Body of pancreas (tissue), 4 donors: ENCODE measurements at regions not wholly inside any gene's neighbourhood (a gene's known extent, or its start where the extent isn't known, plus 50 kb on each side); places are given as distances from the start of the nearest gene placed in this dataset.

ENCODE experiments used
- ATAC-seq: fragments of 150-250 bp; one replicate; pipeline ENCODE4 v1.9.1; 2016
- DNase-seq, 4 donors: peaks; one replicate each; pipeline ENCODE4 v3.0.0-alpha.2; 2019
- H3K27ac ChIP-seq, 4 donors: fragments of 200-600 bp; sonication (generic); 1 replicate in 3 of 4; 2 replicates in 1 of 4; pipeline versions ENCODE4 v1.5.1 to v1.6.1; 2016 to 2019; ENCODE audit warnings: mild to moderate bottlenecking in 1 of 4, mixed read lengths in 1 of 4, moderate library complexity in 1 of 4
- H3K27me3 ChIP-seq, 2 donors: fragments of 200-600 bp; sonication (generic); one replicate each; pipeline ENCODE4 v1.6.0; 2016; ENCODE audit warnings: mild to moderate bottlenecking in 1 of 2
- H3K36me3 ChIP-seq, 2 donors: fragments of 200-600 bp; sonication (generic); replicated peaks in 1 of 2; 2 replicates each; pipeline ENCODE4 v1.5.1; 2016; ENCODE audit warnings: low read depth in 2 of 2; ENCODE audit not compliant: insufficient read depth in 1 of 2
- H3K4me1 ChIP-seq: fragments of 200-600 bp; sonication (generic); one replicate; pipeline ENCODE4 v1.6.0; 2016
- H3K4me3 ChIP-seq, 2 donors: fragments of 200-600 bp; sonication (generic); 1 replicate in 1 of 2; 2 replicates in 1 of 2; pipeline ENCODE4 v1.5.1; 2016 to 2019
- H3K9me3 ChIP-seq, 3 donors: fragments of 200-600 bp; sonication (generic); 1 replicate in 2 of 3; 2 replicates in 1 of 3; pipeline ENCODE4 v1.5.1; 2016
- CTCF ChIP-seq, 7 experiments: fragments of 450-650 bp in 4 of 7; fragments of 200-600 bp in 3 of 7; sonication (generic) in 3 of 7; IDR thresholded peaks; one replicate each; pipeline ENCODE4 v1.5.1; 2016 to 2019; ENCODE audit warnings: antibody characterized with exemption in 7 of 7
- POLR2A ChIP-seq, 3 donors: fragments of 450-650 bp; IDR thresholded peaks; one replicate each; pipeline ENCODE4 v1.6.1; 2016; ENCODE audit warnings: antibody characterized with exemption in 3 of 3, mild to moderate bottlenecking in 2 of 3
- WGBS, 2 donors: methylation state at CpG; one replicate each; pipeline ENCODE4 v1.1.5; 2017; 5-methylcytosine and 5-hydroxymethylcytosine counted together
- intact Hi-C: fragments of 100-400 bp; cut with DNase I; formaldehyde crosslinking; loops from one replicate; pipeline ENCODE4 v1.15.1; 2023

- TF ChIP-seq POLR2A (IDR thresholded peaks at IDR 0.05) (no peak), CTCF (IDR thresholded peaks at IDR 0.05) (no peak)
- DNase-seq (no peak), ATAC-seq (no peak)
- no peak overlapping the region for H3K4me3 ChIP-seq
- 88 to 95% methylated on average over 2 of the region's 2 CpGs for WGBS, 2 donors
- H3K27ac ChIP-seq, result no peak overlapping the region
- no peaks in the 10 kb centered on the region for H3K36me3 ChIP-seq
- H3K27me3 ChIP-seq, result no peaks in the 10 kb centered on the region
- H3K4me1 ChIP-seq, result peaks cover 10% of the 10 kb centered on the region
- no peaks in the 10 kb centered on the region for H3K9me3 ChIP-seq
- intact Hi-C loops, result no loop called here
Measured at GRCh38 chr2:19806591-19806990, 95.2 kb downstream of the TTC32 start.

DNA sequence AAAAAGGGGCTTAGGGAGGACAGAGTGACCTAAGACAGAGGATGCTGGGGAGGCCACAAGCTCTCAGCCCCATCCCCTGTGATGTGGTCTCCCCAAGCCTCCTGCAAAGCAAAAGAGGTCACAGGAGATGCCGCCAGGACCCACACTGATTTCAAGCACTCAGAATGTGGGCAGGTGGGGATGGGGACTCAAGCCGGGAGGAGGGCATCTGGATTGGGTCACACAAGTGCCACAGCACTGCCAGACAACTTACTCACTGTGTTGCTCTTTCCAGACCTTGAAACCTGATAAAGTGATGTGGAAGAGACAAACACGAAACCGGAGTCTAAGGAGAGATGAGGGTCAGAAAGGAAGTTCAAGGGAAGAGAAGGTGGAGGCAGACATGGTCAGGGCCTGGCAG is 95.7 kb downstream of the TTC32 start:
- Histone ChIP-seq H3K9me3 (no peaks in the 10 kb centered on the region), H3K27me3 (no peaks in the 10 kb centered on the region), H3K4me3 (no peak overlapping the region), H3K27ac (no peak overlapping the region), H3K36me3 (no peaks in the 10 kb centered on the region), H3K4me1 (peaks cover 10% of the 10 kb centered on the region)
- WGBS, 2 donors, result 43 to 47% methylated on average over 4 of the region's 4 CpGs
- TF ChIP-seq CTCF (IDR thresholded peaks at IDR 0.05), result no peak
- no peak for TF ChIP-seq POLR2A (IDR thresholded peaks at IDR 0.05)
- ATAC-seq, result no peak
- intact Hi-C loops, result no loop called here
- DNase-seq, result no peak

- intact Hi-C loops, result no loop called here
- DNase-seq, result no peak
- no peak for ATAC-seq
- WGBS, 2 donors, result 80 to 85% methylated on average over 4 of the region's 4 CpGs
- Histone ChIP-seq H3K9me3 (no peaks in the 10 kb centered on the region), H3K27me3 (no peaks in the 10 kb centered on the region), H3K36me3 (no peaks in the 10 kb centered on the region), H3K4me1 (peaks cover 10% of the 10 kb centered on the region), H3K4me3 (no peak overlapping the region), H3K27ac (no peak overlapping the region)
- TF ChIP-seq CTCF (IDR thresholded peaks at IDR 0.05), result no peak
- no peak for TF ChIP-seq POLR2A (IDR thresholded peaks at IDR 0.05)
Measured at GRCh38 chr2:19805266-19805665, 96.5 kb downstream of the TTC32 start.

GRCh38 chr2:19804639-19805260 is 97.0 kb downstream of the TTC32 start:
- Histone ChIP-seq H3K27me3 (no peaks in the 10 kb centered on the region), H3K27ac (no peak overlapping the region), H3K9me3 (no peaks in the 10 kb centered on the region), H3K4me1 (peaks cover 10% of the 10 kb centered on the region), H3K4me3 (no peak overlapping the region), H3K36me3 (no peaks in the 10 kb centered on the region)
- intact Hi-C loops, result no loop called here
- DNase-seq (no peak), ATAC-seq (no peak)
- WGBS, 2 donors, result 86% methylated on average over 3 of the region's 3 CpGs
- no peak for TF ChIP-seq CTCF (IDR thresholded peaks at IDR 0.05)
- TF ChIP-seq POLR2A (IDR thresholded peaks at IDR 0.05), result no peak
